Skin epidermis (tissue), 12 donors: ENCODE measurements at regions not wholly inside any gene's neighbourhood (a gene's known extent, or its start where the extent isn't known, plus 50 kb on each side); places are given as distances from the start of the nearest gene placed in this dataset.

Experiments
- H3K27ac ChIP-seq, 21 experiments: fragments of 200-600 bp; sonication (generic) in 11 of 21; one replicate each; pipeline ENCODE4 v1.5.0; 2020; ENCODE audit warnings: mild to moderate bottlenecking in 3 of 21, inconsistent platforms in 2 of 21, moderate library complexity in 2 of 21
- H3K4me3 ChIP-seq, 7 experiments: fragments of 200-600 bp; sonication (generic) in 2 of 7; one replicate each; pipeline ENCODE4 v1.5.0; 2020; ENCODE audit warnings: inconsistent platforms in 2 of 7, mild to moderate bottlenecking in 2 of 7, moderate library complexity in 1 of 7

- no peak overlapping the region for H3K27ac ChIP-seq
- no peak overlapping the region for H3K4me3 ChIP-seq
Observed at GRCh38 chr12:58381546-58381945, 440.2 kb downstream of the ATP23 start.

- Histone ChIP-seq H3K27ac (no peak overlapping the region), H3K4me3 (no peak overlapping the region)
Observed at GRCh38 chr12:58384196-58384595, 442.8 kb downstream of the ATP23 start.

- Histone ChIP-seq H3K27ac (no peak overlapping the region), H3K4me3 (no peak overlapping the region)
Observed at GRCh38 chr12:58386136-58386535, 444.8 kb downstream of the ATP23 start.

GRCh38 chr12:58387199-58387598, 445.8 kb downstream of the ATP23 start:
- Histone ChIP-seq H3K4me3 (no peak overlapping the region), H3K27ac (no peak overlapping the region)

- no peak overlapping the region for H3K4me3 ChIP-seq
Observed at GRCh38 chr12:58388261-58388660, 446.9 kb downstream of the ATP23 start.

GRCh38 chr12:58393152-58393551, 451.8 kb downstream of the ATP23 start:
- H3K4me3 ChIP-seq = no peak overlapping the region
- no peak overlapping the region for H3K27ac ChIP-seq

More at GRCh38 chr12:58388261-58388660, 446.9 kb downstream of the ATP23 start:
- H3K27ac ChIP-seq = no peak overlapping the region

- no peak overlapping the region for H3K4me3 ChIP-seq
- H3K27ac ChIP-seq = no peak overlapping the region
Observed at GRCh38 chr12:58395056-58395455, 453.7 kb downstream of the ATP23 start.

- Histone ChIP-seq H3K27ac (no peak overlapping the region), H3K4me3 (no peak overlapping the region)
Observed at GRCh38 chr12:58395470-58395869, 454.1 kb downstream of the ATP23 start.

GRCh38 chr12:58396239-58396638, 454.9 kb downstream of the ATP23 start:
- H3K4me3 ChIP-seq = no peak overlapping the region
- no peak overlapping the region for H3K27ac ChIP-seq

- H3K4me3 ChIP-seq = no peak overlapping the region
Observed at GRCh38 chr12:58405363-58405762, 464.0 kb downstream of the ATP23 start.

GRCh38 chr12:58408516-58408915, 467.1 kb downstream of the ATP23 start:
- H3K27ac ChIP-seq = peak overlapping the region in 2 of 21 experiments; percentile 25 to 43

More at GRCh38 chr12:58405363-58405762, 464.0 kb downstream of the ATP23 start:
- no peak overlapping the region for H3K27ac ChIP-seq

GRCh38 chr12:58412461-58413060, 471.2 kb downstream of the ATP23 start:
- Histone ChIP-seq H3K4me3 (no peak overlapping the region), H3K27ac (peak overlapping the region in 6 of 21 experiments; percentile 4 to 66 (median 35))

More at GRCh38 chr12:58408516-58408915, 467.1 kb downstream of the ATP23 start:
- no peak overlapping the region for H3K4me3 ChIP-seq

GRCh38 chr12:58413794-58414193, 472.4 kb downstream of the ATP23 start:
- Histone ChIP-seq H3K27ac (peak overlapping the region in 13 of 21 experiments; percentile 22 to 74 (median 47)), H3K4me3 (no peak overlapping the region)

GRCh38 chr12:58414398-58414871, 473.1 kb downstream of the ATP23 start:
- H3K4me3 ChIP-seq = no peak overlapping the region
- H3K27ac ChIP-seq = peak overlapping the region in 12 of 21 experiments; percentile 22 to 74 (median 52)

- Histone ChIP-seq H3K4me3 (no peak overlapping the region), H3K27ac (peak overlapping the region in 11 of 21 experiments; percentile 17 to 74 (median 51))
Observed at GRCh38 chr12:58415716-58416115, 474.3 kb downstream of the ATP23 start.

- peak overlapping the region in 11 of 21 experiments; percentile 17 to 74 (median 51) for H3K27ac ChIP-seq
Observed at GRCh38 chr12:58416236-58416635, 474.9 kb downstream of the ATP23 start.

GRCh38 chr12:58419196-58419760, 477.9 kb downstream of the ATP23 start:
- Histone ChIP-seq H3K27ac (peak overlapping the region in 10 of 21 experiments; percentile 21 to 70 (median 43)), H3K4me3 (no peak overlapping the region)

More at GRCh38 chr12:58416236-58416635, 474.9 kb downstream of the ATP23 start:
- H3K4me3 ChIP-seq = no peak overlapping the region

- Histone ChIP-seq H3K27ac (peak overlapping the region in 12 of 21 experiments; percentile 2 to 70 (median 39)), H3K4me3 (no peak overlapping the region)
Observed at GRCh38 chr12:58419905-58420304, 478.5 kb downstream of the ATP23 start.

GRCh38 chr12:58420503-58420902, 479.1 kb downstream of the ATP23 start:
- Histone ChIP-seq H3K4me3 (no peak overlapping the region), H3K27ac (peak overlapping the region in 8 of 21 experiments; percentile 12 to 70 (median 24))

GRCh38 chr12:58421990-58422389, 480.6 kb downstream of the ATP23 start:
- Histone ChIP-seq H3K4me3 (no peak overlapping the region), H3K27ac (peak overlapping the region in 1 of 21 experiments; percentile 5)
